ELF-1 (cell line): ENCODE measurements at regions not wholly inside any gene's neighbourhood (a gene's known extent, or its start where the extent isn't known, plus 50 kb on each side); places are given as distances from the start of the nearest gene placed in this dataset.
A peak's percentile ranks its signal among the peaks of the same experiment; 100 is the strongest.
"Not testable (repeated sequence)": the region's sequence is repeated elsewhere in the genome, so short reads cannot be mapped to it uniquely, and the experiment has no call there.

ENCODE experiments used
- DNase-seq: peaks from one replicate; pipeline ENCODE4 v3.0.0-alpha.2; 2016; ENCODE audit warnings: low read depth, low spot score

DNA sequence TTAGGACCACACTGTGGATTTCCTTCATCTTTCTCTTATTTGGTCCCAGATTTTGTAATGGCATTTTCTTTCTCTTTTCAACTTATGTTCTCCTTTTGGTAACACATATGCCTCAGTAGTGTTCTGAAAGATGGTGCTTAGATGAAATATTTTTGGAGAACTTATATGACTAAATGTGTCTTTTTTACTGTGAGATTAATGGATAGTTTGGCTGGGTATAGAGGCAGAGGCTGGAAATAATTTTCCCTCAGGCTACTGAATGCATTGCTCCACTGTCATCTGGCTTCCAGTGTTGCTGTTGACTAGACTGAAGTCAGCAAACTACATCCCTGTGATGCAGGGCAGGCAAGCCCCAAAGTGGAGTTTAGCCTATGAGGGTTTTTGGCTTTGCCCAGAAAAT, 450.9 kb downstream of the DMAC1 start:
- DNase-seq = no peak

DNA sequence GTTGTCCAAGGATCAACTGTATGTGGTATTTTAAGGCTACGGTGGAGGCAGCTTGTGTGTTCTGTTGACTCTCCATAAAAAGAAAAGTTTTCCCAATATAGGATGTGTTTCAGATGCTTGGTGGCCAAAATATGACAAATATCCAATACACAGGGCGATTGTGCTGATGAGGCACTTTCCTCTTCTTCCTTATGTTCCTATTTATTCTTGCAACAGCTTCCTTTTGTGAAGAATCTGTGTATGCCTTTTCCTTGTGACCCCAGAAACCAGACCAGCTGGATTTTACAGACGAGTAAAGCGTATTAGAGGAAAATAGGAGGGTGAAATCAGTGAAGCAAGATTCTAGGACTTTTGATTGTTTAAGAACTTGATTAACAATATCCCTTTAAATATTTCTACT, 452.0 kb downstream of the DMAC1 start:
- no peak for DNase-seq

DNA sequence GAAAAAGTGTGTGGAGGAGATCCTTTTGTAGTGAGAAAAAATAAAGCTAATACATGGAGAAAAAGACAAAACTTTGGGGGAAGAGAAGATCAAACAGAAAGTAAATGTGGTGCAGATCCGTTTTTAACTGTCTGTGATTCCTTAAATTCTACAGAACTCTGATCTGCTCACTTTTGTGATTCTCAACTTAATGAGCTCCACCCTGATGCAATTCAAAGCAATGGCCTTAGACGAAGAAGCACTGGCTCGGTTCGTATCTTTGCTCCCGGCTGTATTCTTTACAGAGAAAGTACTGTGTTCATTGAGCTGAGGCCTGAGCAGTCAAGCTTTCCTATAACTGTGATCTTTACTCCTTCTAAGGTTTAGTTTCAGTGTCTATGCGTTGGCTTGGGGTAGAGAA, 453.4 kb downstream of the DMAC1 start:
- DNase-seq = no peak

DNA sequence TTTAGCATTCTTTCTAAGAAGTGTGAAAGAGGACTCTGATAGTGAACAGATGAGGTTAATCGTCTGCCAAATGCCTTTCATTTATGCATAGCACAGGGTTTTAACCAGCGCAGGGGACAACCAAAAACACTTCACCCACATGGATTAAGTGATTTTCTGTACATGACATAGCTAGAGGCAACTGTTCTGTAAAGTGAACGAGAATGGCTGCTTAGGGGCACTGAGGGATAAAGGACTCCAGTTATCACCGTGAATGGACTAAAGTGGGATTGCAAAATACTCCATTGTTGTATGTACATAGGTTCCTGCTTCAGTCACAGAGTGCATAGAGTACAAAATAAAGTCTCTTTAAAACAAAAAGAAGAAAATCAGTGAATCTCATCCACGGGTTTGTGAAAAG, 456.8 kb downstream of the DMAC1 start:
- DNase-seq = no peak

DNA sequence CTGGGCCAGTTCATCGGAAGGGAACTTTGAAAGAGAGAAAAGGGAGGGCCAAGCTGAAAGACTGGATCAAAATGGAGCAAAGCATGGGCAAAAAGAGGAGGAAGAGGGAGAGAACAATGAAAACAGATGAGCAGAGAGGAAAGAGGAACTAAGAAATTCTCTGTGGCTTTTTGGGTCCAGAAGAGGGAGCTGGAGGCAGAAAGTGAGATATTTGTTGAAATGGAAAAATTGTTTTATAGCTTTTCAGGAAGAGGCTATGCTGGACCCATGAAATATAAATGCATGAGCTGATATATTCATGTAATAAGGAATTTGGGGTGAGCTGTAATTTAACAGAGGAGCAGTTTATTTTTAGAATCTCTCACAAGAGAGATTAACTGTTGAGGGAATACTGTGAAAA, 457.3 kb downstream of the DMAC1 start:
- DNase-seq = no peak

DNA sequence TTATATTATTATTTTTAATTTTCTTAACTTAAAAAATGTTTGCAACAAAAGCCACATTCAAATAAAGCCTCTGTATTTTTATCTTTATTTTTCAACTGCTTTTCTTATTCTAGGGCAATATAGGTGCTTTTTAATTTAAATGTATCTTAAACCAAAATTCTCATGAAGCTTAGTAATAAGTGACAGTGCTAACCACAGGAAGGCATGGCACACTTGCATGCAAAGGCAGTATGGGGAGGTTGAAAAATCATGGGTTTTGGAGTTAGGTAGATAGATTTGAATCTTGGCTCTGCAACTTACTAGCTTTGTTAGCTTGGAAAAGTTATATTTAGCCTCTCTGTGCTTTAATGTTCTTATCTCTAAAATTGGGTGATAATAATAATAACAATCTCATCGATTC, 458.0 kb downstream of the DMAC1 start:
- no peak for DNase-seq

DNA sequence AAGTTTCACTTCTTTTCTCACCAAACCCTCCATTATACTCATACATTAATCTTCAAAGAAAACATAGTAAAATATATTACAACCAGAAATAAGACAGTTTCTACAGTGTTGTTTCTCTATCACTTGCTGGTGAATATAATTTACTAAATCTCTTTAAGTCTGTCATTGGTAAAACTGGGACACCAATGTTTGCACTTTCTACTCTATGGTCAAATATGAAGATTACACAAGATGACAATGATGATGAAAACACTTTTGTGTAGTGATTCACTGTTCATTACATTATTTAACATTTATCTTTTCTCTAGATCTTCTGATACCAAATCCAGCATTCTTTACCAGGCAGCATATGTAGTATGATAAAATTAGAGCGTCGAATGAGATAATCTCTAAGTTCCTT, 459.1 kb downstream of the DMAC1 start:
- no peak for DNase-seq

DNA sequence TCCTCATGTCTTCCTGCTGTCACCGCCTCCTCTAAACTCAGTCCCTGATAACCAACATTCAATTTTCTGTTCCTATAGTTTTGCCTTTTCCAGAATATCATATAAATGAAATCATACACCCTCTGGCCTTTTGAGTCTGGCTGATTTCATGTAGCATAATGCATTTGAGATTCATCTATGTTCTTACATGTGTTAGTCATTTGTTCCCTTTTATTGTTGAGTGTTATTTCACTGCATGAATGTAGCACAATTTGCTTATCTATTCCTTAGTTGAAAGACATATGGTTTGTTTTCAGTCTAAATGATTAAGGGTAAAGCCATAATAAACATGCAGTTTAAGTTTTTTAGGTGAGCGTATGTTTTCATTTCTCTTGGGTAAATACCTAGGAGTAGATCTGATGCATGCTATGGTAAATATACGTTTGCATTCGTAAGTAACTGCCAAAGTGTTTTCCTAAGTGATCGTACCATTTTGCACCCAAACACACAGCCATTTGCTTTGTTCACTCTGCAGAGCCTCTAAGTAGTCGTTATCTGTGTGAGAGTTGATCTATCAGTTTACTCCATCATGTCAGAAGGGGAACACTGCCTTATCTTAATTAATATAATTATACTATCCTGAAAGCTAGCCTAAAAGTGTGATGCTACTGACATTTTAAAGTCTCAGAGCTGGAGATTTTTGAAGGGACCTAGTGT, 460.8 kb downstream of the DMAC1 start:
- no peak for DNase-seq

DNA sequence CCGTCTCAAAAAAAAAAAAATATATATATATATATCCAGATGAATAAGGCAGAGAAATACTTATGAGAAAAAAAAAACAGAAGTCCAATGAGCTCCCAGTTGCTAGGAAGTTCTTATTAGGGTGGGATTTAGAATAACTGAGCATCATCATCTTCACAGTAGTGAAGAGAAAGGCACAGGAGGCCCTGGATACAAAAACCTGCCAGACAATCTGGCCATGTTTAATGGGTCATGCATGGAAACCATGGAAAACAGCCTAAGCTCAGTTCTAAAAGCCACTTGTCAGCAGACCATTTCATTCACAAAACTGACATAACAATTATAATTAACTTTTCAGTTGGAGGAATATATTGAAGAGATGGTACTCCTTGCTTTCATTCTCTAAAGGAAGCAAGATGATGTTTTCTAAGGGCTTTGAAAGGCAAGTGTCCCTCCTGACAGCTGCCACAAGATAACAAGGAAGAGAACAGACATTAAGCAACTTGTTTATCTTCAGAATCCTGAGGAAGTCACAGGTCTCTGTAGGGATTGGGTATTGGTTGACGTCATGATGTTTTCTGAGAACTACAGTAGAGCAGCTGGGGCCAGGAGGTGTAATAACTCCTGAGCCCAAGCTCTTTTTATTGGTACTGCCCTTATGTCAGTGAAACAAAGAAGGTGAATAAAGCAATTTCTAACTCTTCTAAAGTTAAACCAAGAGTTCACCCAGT, 463.1 kb downstream of the DMAC1 start:
- DNase-seq = no peak

DNA sequence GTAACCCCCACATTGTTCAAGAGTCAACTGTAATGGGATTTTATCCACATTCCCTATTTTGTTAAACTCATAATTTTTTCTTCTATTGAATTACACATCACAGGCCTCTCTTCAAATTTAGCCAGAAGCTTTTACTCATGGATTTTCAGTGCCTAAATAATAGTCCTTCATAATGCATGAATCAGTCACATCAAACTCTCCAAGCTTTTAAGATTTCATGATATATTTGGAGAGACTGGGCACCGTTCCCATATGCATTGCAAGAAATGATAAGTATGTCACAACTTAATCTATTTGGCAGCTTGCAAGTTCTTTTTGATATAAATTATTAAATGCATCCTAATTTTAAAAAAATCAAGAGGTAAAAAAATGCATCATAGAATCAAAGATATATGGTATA, 465.9 kb downstream of the DMAC1 start:
- no peak for DNase-seq

DNA sequence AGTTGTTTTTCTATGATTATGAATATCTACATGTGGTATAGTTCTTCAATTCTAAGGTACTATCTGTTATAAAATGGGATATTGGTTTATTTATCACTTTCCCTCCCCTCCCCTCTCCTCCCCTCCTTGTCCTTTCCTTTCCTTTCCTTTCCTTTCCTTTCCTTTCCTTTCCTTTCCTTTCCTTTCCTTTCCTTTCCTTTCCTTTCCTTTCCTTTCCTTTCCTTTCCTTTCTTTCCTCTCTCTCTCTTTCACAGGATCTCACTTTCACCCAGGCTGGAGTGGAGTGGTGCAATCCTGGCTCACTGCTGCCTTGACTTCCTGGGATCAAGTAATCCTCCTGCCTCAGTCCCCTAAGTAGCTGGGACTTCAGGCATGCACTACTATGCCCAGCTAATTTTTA, 466.8 kb downstream of the DMAC1 start:
- DNase-seq = no peak

DNA sequence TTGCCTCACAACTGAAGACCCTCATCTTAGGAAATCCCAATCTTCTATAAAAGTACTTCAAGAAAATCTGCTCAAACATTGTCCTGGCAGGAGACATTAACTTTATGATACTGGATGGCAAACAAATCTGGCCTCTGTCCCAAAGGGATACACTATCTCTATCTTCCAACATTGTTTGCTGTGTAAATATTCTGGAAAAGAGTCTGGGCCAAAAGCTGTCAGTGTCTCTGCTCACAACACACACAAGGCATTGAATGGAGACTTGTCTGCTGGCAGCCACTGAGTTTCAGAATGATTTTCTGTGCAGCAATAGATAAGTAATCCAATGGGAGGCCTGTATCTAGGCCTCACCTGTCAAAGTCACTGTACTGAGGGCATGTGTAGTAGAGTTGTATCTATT, 471.1 kb downstream of the DMAC1 start:
- no peak for DNase-seq

DNA sequence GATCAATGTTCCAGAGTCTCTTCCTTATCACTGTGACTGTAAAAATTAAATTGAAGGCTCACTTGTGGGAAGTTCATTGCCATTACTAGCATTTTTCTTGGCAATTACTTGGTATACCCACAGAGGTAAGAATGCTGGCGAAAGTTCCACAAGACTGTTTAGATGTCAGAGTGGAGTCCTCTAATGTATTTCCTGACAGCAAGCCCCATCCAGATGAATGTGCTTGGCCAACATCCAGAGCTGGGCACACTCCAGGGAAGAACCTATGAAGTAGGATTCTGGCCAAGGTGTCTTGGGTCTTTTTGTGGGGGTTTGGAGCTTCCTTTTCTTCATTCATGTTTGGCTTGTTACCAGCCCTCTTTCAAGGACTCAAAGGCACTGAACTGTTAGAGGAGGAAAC, 473.6 kb downstream of the DMAC1 start:
- no peak for DNase-seq

DNA sequence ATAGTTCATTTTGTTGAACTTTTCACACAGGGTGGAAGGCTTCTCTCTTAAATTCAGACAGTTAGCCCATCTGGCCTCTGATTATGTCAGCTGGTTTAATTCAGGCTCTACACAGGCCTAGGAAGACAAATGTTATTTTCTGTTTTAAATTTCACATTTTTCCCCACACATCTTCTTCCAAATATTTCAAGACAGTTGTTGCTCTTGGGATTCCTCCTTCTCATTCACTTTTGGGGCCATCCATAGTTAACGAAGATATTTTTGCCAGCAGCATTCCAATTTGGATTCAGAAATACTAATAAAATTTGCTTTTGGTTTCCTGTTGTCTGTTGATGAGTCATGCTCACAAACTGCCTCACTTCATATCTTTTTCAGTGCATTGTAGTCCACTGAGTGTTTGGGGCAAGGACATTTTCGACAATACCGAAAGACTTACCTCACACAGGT, 475.4 kb downstream of the DMAC1 start:
- DNase-seq = no peak

DNA sequence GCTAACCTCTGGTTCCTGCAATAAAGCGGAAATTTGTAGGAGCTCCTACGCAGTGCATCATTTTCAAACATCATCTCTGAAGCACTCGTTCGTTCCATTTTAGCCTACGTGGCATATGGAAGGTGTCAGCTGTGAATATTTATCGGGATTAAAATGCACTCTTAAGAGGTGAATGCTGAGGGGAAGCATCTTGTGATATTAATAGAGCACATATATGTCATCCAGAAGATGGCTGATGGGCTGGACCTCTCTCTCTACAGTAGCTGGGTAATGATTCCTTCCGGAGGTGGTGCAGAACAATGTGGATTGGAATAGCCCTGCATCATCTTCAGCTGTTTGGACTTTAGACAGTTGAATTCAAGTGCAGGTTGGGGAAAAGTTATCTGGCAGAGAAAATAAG, 478.7 kb downstream of the DMAC1 start:
- DNase-seq = no peak

DNA sequence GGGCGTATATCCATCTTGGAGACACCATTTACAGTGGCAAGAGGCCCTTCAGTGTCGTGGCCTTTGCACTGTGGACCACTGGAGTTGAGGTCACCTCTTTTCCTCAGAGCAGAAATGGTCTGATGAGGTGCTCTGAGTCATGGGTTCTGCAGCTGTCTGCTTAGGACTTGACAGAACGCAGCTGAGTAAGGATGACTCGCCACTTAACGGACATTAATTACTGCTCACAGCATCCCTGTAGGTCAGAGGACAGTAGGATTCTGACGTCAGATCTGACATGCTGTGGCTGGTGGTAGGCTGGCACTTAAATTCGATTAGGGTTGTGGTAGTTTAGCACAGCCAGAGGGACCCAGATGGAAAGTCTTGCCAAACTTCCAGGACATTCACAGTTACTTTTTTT, 479.4 kb downstream of the DMAC1 start:
- DNase-seq = peak; percentile 60

DNA sequence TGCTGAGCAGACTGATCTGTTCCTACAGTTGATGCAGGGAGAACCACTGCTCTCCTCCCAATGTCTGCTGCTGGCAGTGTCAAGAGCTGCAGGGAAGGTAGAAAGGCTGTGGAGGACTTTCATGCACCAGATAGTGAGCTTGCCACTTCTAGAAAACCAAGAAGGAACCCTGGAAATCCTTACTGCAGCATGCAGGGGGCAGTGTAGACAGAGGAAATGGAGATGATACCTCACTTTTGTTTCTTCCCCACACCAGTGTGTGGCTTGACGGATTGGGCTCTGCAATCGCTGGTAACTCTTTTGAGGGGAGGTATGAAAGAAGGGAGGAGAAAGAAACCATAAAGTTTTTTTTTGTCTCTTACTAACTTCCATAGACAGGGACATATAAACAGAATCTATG, 480.7 kb downstream of the DMAC1 start:
- no peak for DNase-seq

DNA sequence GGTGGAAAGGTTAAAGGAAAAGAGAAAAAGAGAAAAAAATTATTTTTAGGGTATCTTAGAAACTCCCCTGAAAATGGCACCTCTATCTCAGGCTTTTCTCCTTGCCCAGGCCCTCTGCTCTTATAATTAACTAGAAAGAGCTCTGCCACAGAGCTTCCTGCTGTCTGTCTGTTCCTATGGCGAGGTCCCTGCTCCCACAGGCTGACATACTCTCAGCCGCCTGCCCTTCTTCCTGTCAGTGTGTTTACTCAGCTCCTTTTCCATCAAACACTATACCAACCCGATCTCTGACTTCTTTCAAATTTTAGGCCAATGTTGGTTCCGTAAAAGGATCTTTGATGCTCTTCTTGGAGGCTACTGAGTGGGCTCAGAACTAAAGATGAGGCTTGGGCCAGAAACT, 482.6 kb downstream of the DMAC1 start:
- no peak for DNase-seq

DNA sequence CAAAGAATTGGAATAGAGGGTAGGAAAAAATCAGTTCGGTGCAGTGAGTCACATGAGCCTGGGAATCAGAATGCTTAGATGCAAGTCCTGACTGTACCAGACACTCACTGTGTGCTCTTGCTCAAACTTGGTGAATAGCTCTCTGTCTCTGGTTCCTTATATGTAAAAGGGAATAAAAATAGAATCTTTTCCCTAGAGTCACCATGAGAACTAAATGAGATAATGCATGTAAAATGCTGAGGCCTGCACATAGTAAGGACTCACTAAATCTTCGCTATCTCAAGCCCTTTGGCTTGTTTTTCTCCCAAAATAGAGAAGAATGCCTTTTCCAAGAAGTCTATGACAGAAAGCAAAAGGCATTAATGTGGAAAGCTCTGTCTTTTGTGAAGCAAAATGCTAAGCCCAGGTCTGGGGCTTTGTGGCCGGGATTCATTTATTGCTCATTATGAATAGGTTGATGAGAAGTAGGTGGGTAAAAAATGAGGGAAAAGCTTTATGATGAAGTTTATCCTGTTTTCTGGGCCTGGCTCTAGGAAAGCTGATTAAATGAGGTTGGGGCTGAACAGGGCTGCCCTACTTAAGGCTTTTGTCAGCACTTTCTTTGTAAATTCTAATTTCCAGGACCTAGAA, 483.3 kb downstream of the DMAC1 start:
- no peak for DNase-seq

DNA sequence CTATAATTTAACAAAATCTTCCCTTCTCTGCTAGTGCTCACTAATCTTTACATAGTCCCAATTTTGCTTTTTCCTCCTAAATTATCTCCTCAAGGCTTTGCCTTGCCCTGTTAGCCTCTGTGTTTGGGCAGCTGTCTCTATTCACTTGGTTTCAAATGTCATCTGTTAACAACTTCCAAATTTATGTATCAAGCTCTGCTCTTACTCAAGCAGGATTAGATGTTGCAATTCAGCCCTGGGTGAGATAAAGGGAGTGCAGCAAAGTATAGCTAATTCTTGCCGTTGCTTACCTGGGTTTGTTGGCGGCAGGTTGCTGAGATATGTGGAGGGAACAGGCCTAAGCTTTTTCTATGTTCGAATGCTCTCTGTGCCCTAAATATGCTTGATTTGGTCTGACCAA, 483.8 kb downstream of the DMAC1 start:
- DNase-seq = no peak

DNA sequence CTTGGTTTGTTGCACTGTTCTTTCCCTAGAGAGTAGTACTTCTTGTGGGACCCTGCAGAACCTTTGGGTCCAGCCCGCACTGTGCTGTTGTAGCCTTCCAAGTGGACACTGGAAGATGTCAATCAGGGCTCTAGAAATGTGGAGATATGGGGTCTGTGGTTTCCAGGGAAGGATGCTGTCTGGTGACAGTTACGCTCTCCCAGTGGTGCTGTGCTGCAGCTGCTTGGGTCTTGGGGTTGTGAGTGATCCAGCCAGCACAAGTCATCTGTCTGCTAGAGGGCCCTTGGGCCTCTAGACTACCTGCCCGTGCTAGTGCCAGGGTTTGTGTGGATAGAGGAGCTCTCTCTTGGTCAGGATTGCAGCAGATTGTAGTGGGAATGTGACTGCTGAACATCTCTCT, 484.5 kb downstream of the DMAC1 start:
- no peak for DNase-seq

DNA sequence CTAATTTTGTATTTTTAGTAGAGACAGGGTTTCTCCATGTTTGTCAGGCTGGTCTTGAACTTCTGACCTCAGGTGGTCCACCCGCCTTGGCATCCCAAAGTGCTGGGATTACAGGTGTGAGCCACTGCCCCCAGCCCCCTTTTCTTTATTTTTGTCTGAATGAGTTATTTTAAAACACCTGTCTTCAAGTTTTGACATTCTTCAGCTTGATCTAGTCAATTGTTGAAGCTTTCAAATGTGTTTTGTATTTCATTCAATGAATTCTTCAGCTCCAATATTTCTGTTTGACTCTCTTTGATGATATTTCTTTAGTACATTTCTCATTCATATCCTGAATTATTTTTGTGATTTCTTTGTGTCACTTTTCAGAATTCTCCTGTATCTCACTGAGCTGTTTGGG, 486.2 kb downstream of the DMAC1 start:
- no peak for DNase-seq

DNA sequence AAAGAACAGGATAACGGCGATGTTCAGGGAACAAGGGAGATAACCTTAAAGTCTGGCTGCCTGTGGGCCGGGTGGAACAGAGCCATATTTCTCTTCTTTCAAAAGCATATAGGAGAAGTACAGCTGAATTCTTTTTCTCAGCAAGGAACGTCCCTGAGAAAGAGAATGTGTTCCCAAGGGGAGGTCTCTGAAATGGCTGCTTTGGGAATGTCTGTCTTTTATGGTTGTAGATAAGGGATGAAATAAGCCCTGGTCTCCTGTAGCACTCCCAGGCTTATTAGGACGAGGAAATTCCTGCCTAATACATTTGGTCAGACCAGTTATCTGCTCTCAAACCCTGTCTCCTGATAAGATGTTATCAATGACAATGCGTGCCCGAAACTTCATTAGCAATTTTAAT, 490.5 kb downstream of the DMAC1 start:
- DNase-seq = not testable (repeated sequence)
